ENCODE measurements at regions not wholly inside any gene's neighbourhood (a gene's known extent, or its start where the extent isn't known, plus 50 kb on each side); places are given as distances from the start of the nearest gene placed in this dataset.

DNA sequence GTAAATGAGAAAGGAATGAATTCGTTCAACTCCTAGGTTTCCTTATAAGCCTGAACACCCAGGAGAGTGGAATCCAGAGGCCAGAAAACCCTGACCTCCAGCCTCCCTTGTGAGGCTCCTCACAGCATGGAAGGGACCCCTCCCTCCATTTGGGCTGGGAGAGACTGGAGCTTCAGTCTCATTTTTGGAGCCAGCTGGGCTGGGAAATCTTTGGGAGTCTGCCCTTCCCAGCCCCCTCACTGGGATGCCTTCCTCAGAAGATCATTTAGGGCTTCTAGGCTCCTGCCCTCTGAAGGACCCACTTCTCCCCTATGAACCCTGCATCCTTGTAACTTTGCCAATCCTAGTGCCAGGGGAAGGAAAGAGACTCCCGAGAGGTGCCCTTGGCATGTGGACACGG is 346.1 kb downstream of the CYP26B1 start:
- Histone ChIP-seq H3K4me3 (ENCODE audit: low read depth, low read length) (no peak overlapping the region), H3K27me3 (ENCODE audit: control insufficient read depth, insufficient read depth, low read length) (peaks cover 20% of the 10 kb centered on the region), H3K27ac (ENCODE audit: low read depth, low read length) (no peak overlapping the region), H3K9me3 (ENCODE audit: control insufficient read depth, insufficient read depth, low read length) (no peaks in the 10 kb centered on the region)
- TF ChIP-seq, protein P1, sequence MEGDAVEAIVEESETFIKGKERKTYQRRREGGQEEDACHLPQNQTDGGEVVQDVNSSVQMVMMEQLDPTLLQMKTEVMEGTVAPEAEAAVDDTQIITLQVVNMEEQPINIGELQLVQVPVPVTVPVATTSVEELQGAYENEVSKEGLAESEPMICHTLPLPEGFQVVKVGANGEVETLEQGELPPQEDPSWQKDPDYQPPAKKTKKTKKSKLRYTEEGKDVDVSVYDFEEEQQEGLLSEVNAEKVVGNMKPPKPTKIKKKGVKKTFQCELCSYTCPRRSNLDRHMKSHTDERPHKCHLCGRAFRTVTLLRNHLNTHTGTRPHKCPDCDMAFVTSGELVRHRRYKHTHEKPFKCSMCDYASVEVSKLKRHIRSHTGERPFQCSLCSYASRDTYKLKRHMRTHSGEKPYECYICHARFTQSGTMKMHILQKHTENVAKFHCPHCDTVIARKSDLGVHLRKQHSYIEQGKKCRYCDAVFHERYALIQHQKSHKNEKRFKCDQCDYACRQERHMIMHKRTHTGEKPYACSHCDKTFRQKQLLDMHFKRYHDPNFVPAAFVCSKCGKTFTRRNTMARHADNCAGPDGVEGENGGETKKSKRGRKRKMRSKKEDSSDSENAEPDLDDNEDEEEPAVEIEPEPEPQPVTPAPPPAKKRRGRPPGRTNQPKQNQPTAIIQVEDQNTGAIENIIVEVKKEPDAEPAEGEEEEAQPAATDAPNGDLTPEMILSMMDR (IDR thresholded peaks at IDR 0.05; ENCODE audit: low read depth, low read length) = no peak
- CTCF ChIA-PET = interaction anchor here (1.2 to 9.3 kb wide), 10 partner anchors 11 to 944 kb away, joined by 3 to 56 read pairs (median 5); no protein-coding TSS in a partner anchor
- DNase-seq (ENCODE audit: low read depth, low spot score) = no peak
- POLR2A ChIA-PET = no interaction called here

- Histone ChIP-seq H3K9me3 (ENCODE audit: control insufficient read depth, insufficient read depth, low read length) (no peaks in the 10 kb centered on the region), H3K27ac (ENCODE audit: low read depth, low read length) (no peak overlapping the region), H3K4me3 (ENCODE audit: low read depth, low read length) (no peak overlapping the region), H3K27me3 (ENCODE audit: control insufficient read depth, insufficient read depth, low read length) (peaks cover 15% of the 10 kb centered on the region)
- ChIA-PET CTCF (interaction anchor here (0.7 to 9.3 kb wide), 10 partner anchors 9 to 944 kb away, joined by 3 to 56 read pairs (median 6); no protein-coding TSS in a partner anchor), POLR2A (no interaction called here)
- DNase-seq (ENCODE audit: low read depth, low spot score) = no peak
- TF ChIP-seq, protein P1 (IDR thresholded peaks at IDR 0.05; ENCODE audit: low read depth, low read length) = no peak
Observed at GRCh38 chr2:71800851-71801250, 346.8 kb downstream of the CYP26B1 start.

DNA sequence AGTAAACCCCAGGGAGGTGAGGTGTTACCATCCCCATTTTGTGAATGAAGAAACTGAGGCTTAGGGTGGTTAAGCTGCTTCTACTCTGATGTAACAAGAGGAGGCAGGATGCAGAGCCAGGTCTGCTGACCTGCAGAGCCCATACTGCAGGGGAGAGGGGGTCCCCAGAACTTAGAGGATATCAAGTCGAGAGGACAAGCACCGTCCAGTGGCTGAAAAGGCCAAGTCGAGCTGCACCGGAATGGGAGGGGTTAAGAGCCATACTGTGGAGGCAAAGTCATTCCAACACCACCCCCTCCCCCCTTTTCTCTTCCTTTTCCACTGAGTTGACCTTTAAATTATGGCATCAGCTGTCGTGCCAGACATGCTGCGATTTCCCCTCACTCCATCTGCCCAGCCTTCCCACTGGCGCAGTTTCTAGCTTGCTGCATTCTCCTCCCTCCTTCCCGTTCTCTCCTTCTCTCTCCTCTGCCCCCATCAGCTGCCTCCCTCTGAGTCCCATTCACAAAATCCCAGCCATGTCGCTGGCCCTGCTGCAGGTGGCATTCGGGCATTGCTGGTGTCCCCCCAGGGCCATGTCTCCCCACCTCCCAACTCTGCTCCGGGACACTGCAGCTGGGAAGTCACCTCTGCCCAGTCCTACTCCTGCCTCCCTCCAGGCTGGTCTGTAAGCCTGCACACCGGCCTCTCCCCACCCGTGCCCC is 346.9 kb downstream of the DYSF start:
- Histone ChIP-seq H3K4me3 (ENCODE audit: low read depth, low read length) (no peak overlapping the region), H3K27ac (ENCODE audit: low read depth, low read length) (no peak overlapping the region), H3K27me3 (ENCODE audit: control insufficient read depth, insufficient read depth, low read length) (peaks cover 10% of the 10 kb centered on the region), H3K9me3 (ENCODE audit: control insufficient read depth, insufficient read depth, low read length) (no peaks in the 10 kb centered on the region)
- ChIA-PET POLR2A (no interaction called here), CTCF (interaction anchor here (0.6 to 9.3 kb wide), 13 partner anchors 10 to 351 kb away, joined by 3 to 56 read pairs (median 5); no protein-coding TSS in a partner anchor)
- no peak for DNase-seq (ENCODE audit: low read depth, low spot score)
- TF ChIP-seq, protein P1 (IDR thresholded peaks at IDR 0.05; ENCODE audit: low read depth, low read length) = no peak

DNA sequence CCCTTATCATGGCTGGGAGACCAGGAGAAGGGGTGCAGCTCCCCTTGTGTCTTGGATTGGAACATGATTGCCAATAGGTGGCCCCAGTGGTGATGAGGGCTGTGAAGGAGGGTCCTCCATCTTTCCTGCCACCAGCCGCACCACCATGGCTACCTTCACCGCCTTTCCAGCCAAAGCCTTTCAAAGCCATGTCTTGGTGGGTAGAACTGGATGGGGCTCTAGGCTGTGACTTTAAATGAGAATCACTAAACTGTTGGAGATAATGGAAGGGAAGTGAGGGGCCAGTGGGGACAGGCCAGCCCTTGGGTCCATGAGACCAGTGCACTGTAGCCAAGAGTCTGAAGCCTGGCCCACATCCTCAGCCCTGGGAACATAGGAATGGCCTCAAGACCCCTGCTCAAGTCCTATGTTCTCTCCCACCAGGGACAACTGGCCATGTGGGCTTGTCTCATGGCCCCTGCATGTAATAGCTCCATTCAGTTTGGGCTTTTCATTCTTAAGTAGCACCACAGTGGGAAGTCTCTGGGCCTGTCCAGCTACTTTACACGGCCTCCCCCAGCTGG is 345.7 kb downstream of the DYSF start:
- Histone ChIP-seq H3K4me3 (ENCODE audit: low read depth, low read length) (no peak overlapping the region), H3K9me3 (ENCODE audit: control insufficient read depth, insufficient read depth, low read length) (no peaks in the 10 kb centered on the region), H3K27ac (ENCODE audit: low read depth, low read length) (no peak overlapping the region), H3K27me3 (ENCODE audit: control insufficient read depth, insufficient read depth, low read length) (peaks cover 8% of the 10 kb centered on the region)
- POLR2A ChIA-PET = no interaction called here
- CTCF ChIA-PET = interaction anchor here (0.6 to 9.3 kb wide), 18 partner anchors 12 to 1384 kb away, joined by 3 to 56 read pairs (median 6); no protein-coding TSS in a partner anchor
- no peak for DNase-seq (ENCODE audit: low read depth, low spot score)
- TF ChIP-seq, protein P1 (IDR thresholded peaks at IDR 0.05; ENCODE audit: low read depth, low read length) = no peak
